Coronary artery (tissue), 2 donors: ENCODE measurements at regions not wholly inside any gene's neighbourhood (a gene's known extent, or its start where the extent isn't known, plus 50 kb on each side); places are given as distances from the start of the nearest gene placed in this dataset.

Experiments used
- DNase-seq: peaks from one replicate; pipeline ENCODE4 v3.0.0-alpha.2; 2017; ENCODE audit warnings: low spot score
- H3K27ac ChIP-seq, 2 donors: fragments of 200-600 bp; sonication (generic); one replicate each; pipeline ENCODE4 v1.5.1; 2016 to 2019
- H3K4me3 ChIP-seq: fragments of 200-600 bp; sonication (generic); 2 replicates; pipeline ENCODE4 v1.5.1; 2016; ENCODE audit warnings: mild to moderate bottlenecking, moderate library complexity
- CTCF ChIP-seq: fragments of 200-600 bp; sonication (generic); IDR thresholded peaks from one replicate; pipeline ENCODE4 v1.5.1; 2019; ENCODE audit warnings: antibody characterized with exemption

GRCh38 chr5:33372721-33373472 is 67.9 kb upstream of the TARS1 start:
- TF ChIP-seq CTCF, result no peak
- Histone ChIP-seq H3K4me3 (no peak overlapping the region), H3K27ac (no peak overlapping the region)
- no peak for DNase-seq

- H3K4me3 ChIP-seq, result no peak overlapping the region
- DNase-seq, result no peak
- no peak for TF ChIP-seq CTCF
- no peak overlapping the region for H3K27ac ChIP-seq
Observed at GRCh38 chr5:33375900-33376299, 64.9 kb upstream of the TARS1 start.

GRCh38 chr5:33379757-33380156 is 61.0 kb upstream of the TARS1 start:
- H3K4me3 ChIP-seq, result no peak overlapping the region
- no peak for DNase-seq
- no peak overlapping the region for H3K27ac ChIP-seq
- no peak for TF ChIP-seq CTCF

- Histone ChIP-seq H3K27ac (no peak overlapping the region), H3K4me3 (no peak overlapping the region)
- no peak for TF ChIP-seq CTCF
- no peak for DNase-seq
Observed at GRCh38 chr5:33381243-33381642, 59.5 kb upstream of the TARS1 start.
